HepG2 (cell line): ENCODE measurements at regions not wholly inside any gene's neighbourhood (a gene's known extent, or its start where the extent isn't known, plus 50 kb on each side); places are given as distances from the start of the nearest gene placed in this dataset.

Source experiments
- ATAC-seq: fragments of 200-7000 bp; cut with Tn5 transposase; 3 replicates; pipeline ENCODE4 v1.9.1; 2020; ENCODE audit warnings: mild to moderate bottlenecking, moderate library complexity
- BruUV-seq: library from RNA; stranded (reverse); fragments of 400-500 nt; replicated peaks from 2 replicates; lab custom pipeline; 2021; lab: Mats Ljungman, UMichigan
- CTCF ChIA-PET: fragments of 300-600 bp; formaldehyde crosslinking; extraction: SDS; loops from one replicate; lab custom pipeline; 2021; ENCODE audit warnings: low total read pairs, inconsistent platforms, low intra/inter-chr PET ratio; lab: Yijun Ruan, JAX
- POLR2A ChIA-PET: fragments of 350-600 bp; sonication (Branson Sonifier 250); formaldehyde crosslinking; loops from one replicate; lab custom pipeline; 2020; ENCODE audit warnings: antibody characterized with exemption, inconsistent platforms; lab: Yijun Ruan, JAX
- DNase-seq: peaks from one replicate; pipeline ENCODE4 v3.0.0-alpha.2; 2015; ENCODE audit warnings: low spot score
- FAIRE-seq: peaks from 3 replicates; lab custom pipeline; 2011; peaks lifted over from hg19 to GRCh38; lab: Jason Lieb, UNC
- H2AFZ ChIP-seq: one replicate; pipeline ENCODE4 v1.6.1; 2011; ENCODE audit warnings: low read length, inconsistent platforms
- H3K27ac ChIP-seq: fragments of 300-600 bp; 3 replicates; pipeline ENCODE4 v1.8.0; 2011; ENCODE audit warnings: mixed run types, mild to moderate bottlenecking, mixed read lengths, low read length, inconsistent platforms; ENCODE audit not compliant: insufficient read depth; ENCODE audit errors: extremely low read length
- H3K27me3 ChIP-seq, 2 experiments: fragments of 200-600 bp in 1 of 2; 2 replicates in 1 of 2; 3 replicates in 1 of 2; pipeline versions ENCODE4 v1.6.0 to v1.8.0; 2011; ENCODE audit warnings: low read length in 2 of 2, mild to moderate bottlenecking in 2 of 2, moderate library complexity in 2 of 2, inconsistent platforms in 1 of 2; ENCODE audit not compliant: insufficient read depth in 2 of 2, control insufficient read depth in 1 of 2
- H3K36me3 ChIP-seq, 2 experiments: fragments of 200-600 bp in 1 of 2; replicated peaks in 1 of 2; 2 replicates in 1 of 2; 3 replicates in 1 of 2; pipeline versions ENCODE4 v1.5.1 to v1.8.0; 2011; ENCODE audit warnings: low read length in 2 of 2, inconsistent platforms in 1 of 2; ENCODE audit not compliant: insufficient read depth in 2 of 2, control insufficient read depth in 1 of 2
- H3K4me1 ChIP-seq: 2 replicates; pipeline ENCODE4 v1.5.1; 2012; ENCODE audit warnings: low read length, inconsistent platforms; ENCODE audit not compliant: insufficient read depth
- H3K4me2 ChIP-seq: 2 replicates; pipeline ENCODE4 v1.6.0; 2011; ENCODE audit warnings: low read depth, low read length, inconsistent platforms
- H3K4me3 ChIP-seq, 3 experiments: fragments of 200-600 bp in 1 of 3; sonication (generic), shearing (Covaris generic) in 1 of 3; replicated peaks in 1 of 3; 2 replicates each; pipeline ENCODE4 v1.5.1; 2011 to 2016; ENCODE audit warnings: low read length in 3 of 3, inconsistent platforms in 2 of 3, low read depth in 2 of 3, mild to moderate bottlenecking in 2 of 3, control low read depth in 1 of 3, mixed read lengths in 1 of 3; ENCODE audit not compliant: insufficient read depth in 1 of 3
- H3K79me2 ChIP-seq: one replicate; pipeline ENCODE4 v1.6.1; 2011; ENCODE audit warnings: low read length, inconsistent platforms; ENCODE audit not compliant: insufficient read depth
- H3K9ac ChIP-seq: 2 replicates; pipeline ENCODE4 v1.6.0; 2011; ENCODE audit warnings: mild to moderate bottlenecking, low read depth, low read length, inconsistent platforms; ENCODE audit not compliant: insufficient read depth
- H3K9me3 ChIP-seq: 2 replicates; pipeline ENCODE4 v1.5.1; 2012; ENCODE audit warnings: mild to moderate bottlenecking, low read length
- H4K20me1 ChIP-seq: 2 replicates; pipeline ENCODE4 v1.6.0; 2011; ENCODE audit warnings: inconsistent platforms, mild to moderate bottlenecking, low read length, moderate library complexity; ENCODE audit not compliant: insufficient read depth
- CEBPG ChIP-seq: IDR thresholded peaks from 2 replicates; pipeline ENCODE4 v1.6.1; 2016
- EED ChIP-seq: sonication (generic); formaldehyde crosslinking; IDR thresholded peaks from 2 replicates; pipeline ENCODE4 v1.5.0; 2020; ENCODE audit warnings: mild to moderate bottlenecking, missing genetic modification reagents
- ERF ChIP-seq: IDR thresholded peaks from 2 replicates; pipeline ENCODE4 v1.6.1; 2018; ENCODE audit warnings: missing biosample characterization, missing genetic modification reagents
- FOXM1 ChIP-seq: sonication (generic); formaldehyde crosslinking; IDR thresholded peaks from 2 replicates; pipeline ENCODE4 v1.5.0; 2020; ENCODE audit warnings: missing genetic modification reagents
- GABPA ChIP-seq, 2 experiments: IDR thresholded peaks; 2 replicates each; pipeline ENCODE4 v1.6.1; 2011 to 2016; ENCODE audit warnings: low read depth in 2 of 2, low read length in 1 of 2, missing biosample characterization in 1 of 2, missing genetic modification characterization in 1 of 2
- HNF4G ChIP-seq, 2 experiments: sonication (generic) in 1 of 2; formaldehyde crosslinking in 1 of 2; IDR thresholded peaks; 2 replicates each; pipeline versions ENCODE4 v1.4.0 to v1.6.1; 2011 to 2020; ENCODE audit warnings: borderline replicate concordance in 2 of 2, low read depth in 2 of 2, mild to moderate bottlenecking in 2 of 2, low read length in 1 of 2, missing genetic modification reagents in 1 of 2, moderate library complexity in 1 of 2
- KAT7 ChIP-seq: IDR thresholded peaks from 2 replicates; pipeline ENCODE4 v1.6.1; 2018; ENCODE audit warnings: borderline replicate concordance, missing compliant biosample characterization
- TGIF2 ChIP-seq: IDR thresholded peaks from 2 replicates; pipeline ENCODE4 v1.6.1; 2016; ENCODE audit warnings: control low read depth, missing compliant biosample characterization
- ZBTB8A ChIP-seq: sonication (generic); formaldehyde crosslinking; IDR thresholded peaks from 2 replicates; pipeline ENCODE4 v1.4.0; 2020; ENCODE audit warnings: mild to moderate bottlenecking, low read depth, missing genetic modification reagents, borderline replicate concordance
- ZFP90 ChIP-seq: sonication (generic); formaldehyde crosslinking; IDR thresholded peaks from 2 replicates; pipeline ENCODE4 v1.8.0; 2022; ENCODE audit warnings: missing genetic modification reagents, mild to moderate bottlenecking, inconsistent platforms, borderline replicate concordance
- ZNF205 ChIP-seq: IDR thresholded peaks from 2 replicates; pipeline ENCODE4 v1.6.1; 2018; ENCODE audit warnings: missing biosample characterization, missing genetic modification reagents
- ZNF260 ChIP-seq: sonication (generic); formaldehyde crosslinking; IDR thresholded peaks from 2 replicates; pipeline ENCODE4 v1.4.0; 2020; ENCODE audit warnings: missing genetic modification reagents, low read depth, mild to moderate bottlenecking, borderline replicate concordance
- ZNF558 ChIP-seq: sonication (generic); formaldehyde crosslinking; IDR thresholded peaks from 2 replicates; pipeline ENCODE4 v1.9.0; 2022; ENCODE audit warnings: mild to moderate bottlenecking, missing genetic modification reagents, borderline replicate concordance
- ZNF749 ChIP-seq: sonication (generic); formaldehyde crosslinking; IDR thresholded peaks from 2 replicates; pipeline ENCODE4 v1.8.0; 2022; ENCODE audit warnings: mild to moderate bottlenecking, missing genetic modification reagents, moderate library complexity, borderline replicate concordance
- ZNF83 ChIP-seq: sonication (generic); formaldehyde crosslinking; IDR thresholded peaks from 2 replicates; pipeline ENCODE4 v1.4.0; 2020; ENCODE audit warnings: missing genetic modification reagents, mild to moderate bottlenecking, borderline replicate concordance
- ZSCAN21 ChIP-seq: sonication (generic); formaldehyde crosslinking; IDR thresholded peaks from 2 replicates; pipeline ENCODE4 v1.8.0; 2022; ENCODE audit warnings: mild to moderate bottlenecking, missing genetic modification reagents, moderate library complexity, borderline replicate concordance
- WGBS: methylation state at CpG from one replicate; pipeline ENCODE4 v1.1.6; 2017; ENCODE audit warnings: low lambda C conversion rate; 5-methylcytosine and 5-hydroxymethylcytosine counted together
- in situ Hi-C: cut with HindIII; loops from 2 replicates; pipeline ENCODE4 v1.10.0; 2017; ENCODE audit warnings: low pct_unique_long_range_greater_than_20kb; ENCODE audit not compliant: extremely low pct_ligation_motif_present
- intact Hi-C: fragments of 100-400 bp; cut with micrococcal nuclease; formaldehyde crosslinking; loops from one replicate; pipeline ENCODE4 v1.10.0; 2022; ENCODE audit not compliant: unreplicated experiment
- TF ChIP-seq, protein P1 (sequence below): fragments of 450-650 bp; IDR thresholded peaks from 2 replicates; pipeline ENCODE4 v1.6.1; 2016
- TF ChIP-seq, protein P2 (sequence below): sonication (generic); formaldehyde crosslinking; conservative IDR thresholded peaks from 2 replicates; pipeline ENCODE4 v1.4.0; 2020; ENCODE audit warnings: missing genetic modification reagents
- TF ChIP-seq, protein P3 (sequence below): sonication (generic); IDR thresholded peaks from 2 replicates; pipeline ENCODE4 v1.6.1; 2016; ENCODE audit warnings: low read depth, borderline replicate concordance
- TF ChIP-seq, protein P4 (sequence below): sonication (generic); formaldehyde crosslinking; IDR thresholded peaks from 2 replicates; pipeline ENCODE4 v1.8.0; 2022; ENCODE audit warnings: mild to moderate bottlenecking, missing genetic modification reagents, moderate library complexity

DNA sequence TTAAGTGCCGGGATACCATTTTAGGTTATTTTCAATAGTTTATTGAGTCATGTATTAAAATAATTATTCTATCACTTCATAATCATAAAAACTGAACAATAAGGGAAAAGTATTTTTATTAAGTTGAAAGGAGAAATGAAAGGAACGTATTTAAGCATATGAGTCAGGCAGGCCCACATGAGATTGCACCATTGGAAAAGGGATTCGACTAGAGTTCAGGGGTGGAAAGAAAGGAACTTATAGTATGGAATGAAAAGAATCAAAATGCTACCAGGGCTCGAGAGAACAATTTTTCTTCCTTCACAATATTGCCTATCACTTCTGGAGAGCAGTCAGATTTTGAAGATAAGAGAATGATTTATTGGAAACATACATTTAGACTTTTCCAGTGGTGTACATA, 516.5 kb upstream of the NETO1 start:
- H3K4me1 ChIP-seq = no peaks in the 10 kb centered on the region
- BruUV-seq = no TSS peak
- TF ChIP-seq ZNF260 (CRISPR knock-in tag) (no peak), ZNF749 (CRISPR knock-in tag) (no peak), ZNF83 (no peak), HNF4G (IDR thresholded peaks at IDR 0.05; ENCODE audit: borderline replicate concordance, low read depth, low read length) (no peak), HNF4G (CRISPR knock-in tag; IDR thresholded peaks at IDR 0.05; ENCODE audit: borderline replicate concordance, low read depth) (no peak), GABPA (IDR thresholded peaks at IDR 0.05; ENCODE audit: low read depth, low read length) (no peak), GABPA (CRISPR knock-in tag; IDR thresholded peaks at IDR 0.05; ENCODE audit: low read depth) (no peak), FOXM1 (CRISPR knock-in tag) (no peak), TGIF2 (no peak), EED (CRISPR knock-in tag) (no peak), ZNF558 (CRISPR knock-in tag) (no peak), ZNF205 (CRISPR knock-in tag) (no peak), ZBTB8A (CRISPR knock-in tag) (no peak), KAT7 (CRISPR knock-in tag) (no peak), ZSCAN21 (CRISPR knock-in tag) (no peak), ERF (CRISPR knock-in tag) (no peak), ZFP90 (no peak), CEBPG (CRISPR knock-in tag) (no peak)
- TF ChIP-seq, protein P1, sequence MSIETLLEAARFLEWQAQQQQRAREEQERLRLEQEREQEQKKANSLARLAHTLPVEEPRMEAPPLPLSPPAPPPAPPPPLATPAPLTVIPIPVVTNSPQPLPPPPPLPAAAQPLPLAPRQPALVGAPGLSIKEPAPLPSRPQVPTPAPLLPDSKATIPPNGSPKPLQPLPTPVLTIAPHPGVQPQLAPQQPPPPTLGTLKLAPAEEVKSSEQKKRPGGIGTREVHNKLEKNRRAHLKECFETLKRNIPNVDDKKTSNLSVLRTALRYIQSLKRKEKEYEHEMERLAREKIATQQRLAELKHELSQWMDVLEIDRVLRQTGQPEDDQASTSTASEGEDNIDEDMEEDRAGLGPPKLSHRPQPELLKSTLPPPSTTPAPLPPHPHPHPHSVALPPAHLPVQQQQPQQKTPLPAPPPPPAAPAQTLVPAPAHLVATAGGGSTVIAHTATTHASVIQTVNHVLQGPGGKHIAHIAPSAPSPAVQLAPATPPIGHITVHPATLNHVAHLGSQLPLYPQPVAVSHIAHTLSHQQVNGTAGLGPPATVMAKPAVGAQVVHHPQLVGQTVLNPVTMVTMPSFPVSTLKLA = no peak
- TF ChIP-seq, protein P2, sequence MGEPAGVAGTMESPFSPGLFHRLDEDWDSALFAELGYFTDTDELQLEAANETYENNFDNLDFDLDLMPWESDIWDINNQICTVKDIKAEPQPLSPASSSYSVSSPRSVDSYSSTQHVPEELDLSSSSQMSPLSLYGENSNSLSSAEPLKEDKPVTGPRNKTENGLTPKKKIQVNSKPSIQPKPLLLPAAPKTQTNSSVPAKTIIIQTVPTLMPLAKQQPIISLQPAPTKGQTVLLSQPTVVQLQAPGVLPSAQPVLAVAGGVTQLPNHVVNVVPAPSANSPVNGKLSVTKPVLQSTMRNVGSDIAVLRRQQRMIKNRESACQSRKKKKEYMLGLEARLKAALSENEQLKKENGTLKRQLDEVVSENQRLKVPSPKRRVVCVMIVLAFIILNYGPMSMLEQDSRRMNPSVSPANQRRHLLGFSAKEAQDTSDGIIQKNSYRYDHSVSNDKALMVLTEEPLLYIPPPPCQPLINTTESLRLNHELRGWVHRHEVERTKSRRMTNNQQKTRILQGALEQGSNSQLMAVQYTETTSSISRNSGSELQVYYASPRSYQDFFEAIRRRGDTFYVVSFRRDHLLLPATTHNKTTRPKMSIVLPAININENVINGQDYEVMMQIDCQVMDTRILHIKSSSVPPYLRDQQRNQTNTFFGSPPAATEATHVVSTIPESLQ (CRISPR knock-in tag) = no peak
- TF ChIP-seq, protein P3, sequence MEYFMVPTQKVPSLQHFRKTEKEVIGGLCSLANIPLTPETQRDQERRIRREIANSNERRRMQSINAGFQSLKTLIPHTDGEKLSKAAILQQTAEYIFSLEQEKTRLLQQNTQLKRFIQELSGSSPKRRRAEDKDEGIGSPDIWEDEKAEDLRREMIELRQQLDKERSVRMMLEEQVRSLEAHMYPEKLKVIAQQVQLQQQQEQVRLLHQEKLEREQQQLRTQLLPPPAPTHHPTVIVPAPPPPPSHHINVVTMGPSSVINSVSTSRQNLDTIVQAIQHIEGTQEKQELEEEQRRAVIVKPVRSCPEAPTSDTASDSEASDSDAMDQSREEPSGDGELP = no peak
- TF ChIP-seq, protein P4, sequence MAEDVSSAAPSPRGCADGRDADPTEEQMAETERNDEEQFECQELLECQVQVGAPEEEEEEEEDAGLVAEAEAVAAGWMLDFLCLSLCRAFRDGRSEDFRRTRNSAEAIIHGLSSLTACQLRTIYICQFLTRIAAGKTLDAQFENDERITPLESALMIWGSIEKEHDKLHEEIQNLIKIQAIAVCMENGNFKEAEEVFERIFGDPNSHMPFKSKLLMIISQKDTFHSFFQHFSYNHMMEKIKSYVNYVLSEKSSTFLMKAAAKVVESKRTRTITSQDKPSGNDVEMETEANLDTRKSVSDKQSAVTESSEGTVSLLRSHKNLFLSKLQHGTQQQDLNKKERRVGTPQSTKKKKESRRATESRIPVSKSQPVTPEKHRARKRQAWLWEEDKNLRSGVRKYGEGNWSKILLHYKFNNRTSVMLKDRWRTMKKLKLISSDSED (CRISPR knock-in tag) = no peak
- H3K27ac ChIP-seq = no peak overlapping the region
- no peaks in the 10 kb centered on the region for H3K27me3 ChIP-seq
- no peak overlapping the region for H3K4me3 ChIP-seq
- ATAC-seq (no peak), DNase-seq (no peak), FAIRE-seq (no peak)
- WGBS = 2% methylated on average over 4 of the region's 4 CpGs
- H3K4me2 ChIP-seq = no peak overlapping the region
- no peak overlapping the region for H3K9ac ChIP-seq
- no peaks in the 10 kb centered on the region for H4K20me1 ChIP-seq
- in situ Hi-C loops (no loop called here), intact Hi-C loops (no loop called here)
- H2AFZ ChIP-seq = no peak overlapping the region
- POLR2A ChIA-PET = no interaction called here
- CTCF ChIA-PET = no interaction called here
- no peaks in the 10 kb centered on the region for H3K36me3 ChIP-seq
- no peaks in the 10 kb centered on the region for H3K9me3 ChIP-seq
- no peaks in the 10 kb centered on the region for H3K79me2 ChIP-seq
